Kidney epithelial cell (primary cell): ENCODE measurements at regions not wholly inside any gene's neighbourhood (a gene's known extent, or its start where the extent isn't known, plus 50 kb on each side); places are given as distances from the start of the nearest gene placed in this dataset.

Source experiments
- DNase-seq: peaks from one replicate; pipeline ENCODE4 v3.0.0-alpha.2; 2010; ENCODE audit warnings: low read depth
- H3K27me3 ChIP-seq: 2 replicates; pipeline ENCODE4 v1.6.0; 2011; ENCODE audit warnings: low read length; ENCODE audit not compliant: control insufficient read depth, insufficient read depth
- H3K36me3 ChIP-seq: 2 replicates; pipeline ENCODE4 v1.5.1; 2011; ENCODE audit warnings: low read length; ENCODE audit not compliant: control insufficient read depth, insufficient read depth
- H3K4me3 ChIP-seq: 2 replicates; pipeline ENCODE4 v1.5.1; 2011; ENCODE audit warnings: low read depth, mild to moderate bottlenecking, control low read depth, low read length
- CTCF ChIP-seq: IDR thresholded peaks from 2 replicates; pipeline ENCODE4 v1.5.1; 2011; ENCODE audit warnings: mild to moderate bottlenecking, moderate library complexity, low read length, control low read depth, inconsistent platforms; ENCODE audit not compliant: insufficient read depth, poor library complexity, severe bottlenecking

GRCh38 chr10:127827354-127828140 is 65.2 kb downstream of the CLRN3 start:
- no peak for TF ChIP-seq CTCF
- no peak for DNase-seq
- Histone ChIP-seq H3K27me3 (no peaks in the 10 kb centered on the region), H3K36me3 (no peaks in the 10 kb centered on the region), H3K4me3 (no peak overlapping the region)
